ENCODE measurements at regions not wholly inside any gene's neighbourhood (a gene's known extent, or its start where the extent isn't known, plus 50 kb on each side); places are given as distances from the start of the nearest gene placed in this dataset.

GRCh38 chr3:105195260-105195659 is 171.4 kb upstream of the ALCAM start:
- H3K36me3 ChIP-seq (ENCODE audit: insufficient read depth, low read length), result no peaks in the 10 kb centered on the region
- H3K79me2 ChIP-seq (replicated peaks; ENCODE audit: insufficient read depth, low read length), result no peaks in the 10 kb centered on the region
- no peak overlapping the region for H2AFZ ChIP-seq (ENCODE audit: low read depth, low read length)
- no peak overlapping the region for H3K27ac ChIP-seq (ENCODE audit: low read length)
- TF ChIP-seq EP300 (conservative IDR thresholded peaks at IDR 0.05; ENCODE audit: poor library complexity, severe bottlenecking) (no peak), SMC3 (conservative IDR thresholded peaks at IDR 0.05; ENCODE audit: poor library complexity) (no peak), TAF1 (IDR thresholded peaks at IDR 0.05; ENCODE audit: low read depth) (no peak), REST (IDR thresholded peaks at IDR 0.05; ENCODE audit: borderline replicate concordance) (no peak), EZH2 (IDR thresholded peaks at IDR 0.05; ENCODE audit: borderline replicate concordance, insufficient read depth, low read length, poor library complexity, severe bottlenecking) (no peak), RAD21 (conservative IDR thresholded peaks at IDR 0.05) (no peak)
- no peak overlapping the region for H3K4me3 ChIP-seq (ENCODE audit: low read length)
- H3K9ac ChIP-seq (ENCODE audit: low read length), result no peak overlapping the region
- no peaks in the 10 kb centered on the region for H4K20me1 ChIP-seq (ENCODE audit: insufficient read depth)
- H3F3A ChIP-seq (ENCODE audit: insufficient read depth, low read length, poor library complexity, severe bottlenecking), result no peaks in the 10 kb centered on the region
- H3K9me2 ChIP-seq (ENCODE audit: insufficient read depth, low read length), result no peaks in the 10 kb centered on the region
- H3K9me3 ChIP-seq (ENCODE audit: low read length), result no peaks in the 10 kb centered on the region
- H3K27me3 ChIP-seq (ENCODE audit: insufficient read depth, low read depth, low read length), result no peaks in the 10 kb centered on the region
- no peak overlapping the region for H3K4me2 ChIP-seq (ENCODE audit: low read length)

- Histone ChIP-seq H3K27ac (ENCODE audit: low read length) (no peak overlapping the region), H3F3A (ENCODE audit: insufficient read depth, low read length, poor library complexity, severe bottlenecking) (no peaks in the 10 kb centered on the region), H4K20me1 (ENCODE audit: insufficient read depth) (no peaks in the 10 kb centered on the region), H3K79me2 (replicated peaks; ENCODE audit: insufficient read depth, low read length) (no peaks in the 10 kb centered on the region), H3K36me3 (ENCODE audit: insufficient read depth, low read length) (no peaks in the 10 kb centered on the region), H3K9me3 (ENCODE audit: low read length) (no peaks in the 10 kb centered on the region), H3K4me3 (ENCODE audit: low read length) (no peak overlapping the region), H3K4me2 (ENCODE audit: low read length) (no peak overlapping the region), H3K9ac (ENCODE audit: low read length) (no peak overlapping the region), H2AFZ (ENCODE audit: low read depth, low read length) (no peak overlapping the region), H3K9me2 (ENCODE audit: insufficient read depth, low read length) (no peaks in the 10 kb centered on the region), H3K27me3 (ENCODE audit: insufficient read depth, low read depth, low read length) (no peaks in the 10 kb centered on the region)
- no peak for TF ChIP-seq SMC3 (conservative IDR thresholded peaks at IDR 0.05; ENCODE audit: poor library complexity)
- no peak for TF ChIP-seq EP300 (conservative IDR thresholded peaks at IDR 0.05; ENCODE audit: poor library complexity, severe bottlenecking)
- TF ChIP-seq TAF1 (IDR thresholded peaks at IDR 0.05; ENCODE audit: low read depth), result no peak
- TF ChIP-seq MXI1 (conservative IDR thresholded peaks at IDR 0.05; ENCODE audit: poor library complexity, severe bottlenecking), result no peak
- no peak for TF ChIP-seq EZH2 (IDR thresholded peaks at IDR 0.05; ENCODE audit: borderline replicate concordance, insufficient read depth, low read length, poor library complexity, severe bottlenecking)
- no peak for TF ChIP-seq RAD21 (conservative IDR thresholded peaks at IDR 0.05)
- no peak for TF ChIP-seq CTCF (IDR thresholded peaks at IDR 0.05; ENCODE audit: poor library complexity, severe bottlenecking)
- no peak for TF ChIP-seq REST (IDR thresholded peaks at IDR 0.05; ENCODE audit: borderline replicate concordance)
- no peak for TF ChIP-seq POLR2AphosphoS5 (IDR thresholded peaks at IDR 0.05)
Measured at GRCh38 chr3:105197863-105198262, 168.8 kb upstream of the ALCAM start.
